Endodermal cell (in vitro differentiated cells): ENCODE measurements at regions not wholly inside any gene's neighbourhood (a gene's known extent, or its start where the extent isn't known, plus 50 kb on each side); places are given as distances from the start of the nearest gene placed in this dataset.

Experiments used
- DNase-seq: peaks from one replicate; pipeline ENCODE4 v3.0.0-alpha.2; 2017
- H3K27ac ChIP-seq: 2 replicates; pipeline ENCODE4 v1.5.1; 2013; ENCODE audit warnings: mild to moderate bottlenecking, low read depth, low read length, moderate library complexity
- H3K27me3 ChIP-seq: 2 replicates; pipeline ENCODE4 v1.6.1; 2013; ENCODE audit warnings: mild to moderate bottlenecking, low read length, moderate library complexity; ENCODE audit not compliant: insufficient read depth, control insufficient read depth, poor library complexity, severe bottlenecking
- H3K36me3 ChIP-seq: 2 replicates; pipeline ENCODE4 v1.7.0; 2013; ENCODE audit warnings: mild to moderate bottlenecking, low read length, moderate library complexity; ENCODE audit not compliant: control insufficient read depth, insufficient read depth
- H3K4me1 ChIP-seq: one replicate; pipeline ENCODE4 v1.7.0; 2013; ENCODE audit warnings: low read length; ENCODE audit not compliant: control insufficient read depth, insufficient read depth
- H3K4me3 ChIP-seq: 2 replicates; pipeline ENCODE4 v1.5.1; 2013; ENCODE audit warnings: mild to moderate bottlenecking, low read length, moderate library complexity
- H3K9ac ChIP-seq: 2 replicates; pipeline ENCODE4 v1.6.1; 2013; ENCODE audit warnings: mild to moderate bottlenecking, low read length, moderate library complexity; ENCODE audit not compliant: poor library complexity, severe bottlenecking; ENCODE audit errors: extremely low read depth
- H3K9me3 ChIP-seq: 2 replicates; pipeline ENCODE4 v1.6.1; 2013; ENCODE audit warnings: mild to moderate bottlenecking, low read length, moderate library complexity; ENCODE audit not compliant: control insufficient read depth
- H3K27ac Mint-ChIP-seq: 2 replicates; pipeline ENCODE4 v1.8.0; 2020; ENCODE audit warnings: mixed read lengths
- H3K27me3 Mint-ChIP-seq: 2 replicates; pipeline ENCODE4 v1.8.0; 2021; ENCODE audit warnings: mild to moderate bottlenecking, mixed read lengths; ENCODE audit not compliant: insufficient read depth
- H3K36me3 Mint-ChIP-seq: 2 replicates; pipeline ENCODE4 v1.8.0; 2020; ENCODE audit warnings: low read depth, mixed read lengths
- H3K4me1 Mint-ChIP-seq: 2 replicates; pipeline ENCODE4 v1.8.0; 2020; ENCODE audit warnings: mixed read lengths
- H3K4me3 Mint-ChIP-seq: 2 replicates; pipeline ENCODE4 v1.8.0; 2020; ENCODE audit warnings: mild to moderate bottlenecking, moderate library complexity, mixed read lengths
- H3K9me3 Mint-ChIP-seq: 2 replicates; pipeline ENCODE4 v1.8.0; 2020; ENCODE audit warnings: mild to moderate bottlenecking, mixed read lengths
- CTCF ChIP-seq: fragments of 200-600 bp; sonication (generic); conservative IDR thresholded peaks from 2 replicates; pipeline ENCODE4 v1.5.0; 2021; ENCODE audit warnings: antibody characterized with exemption, mild to moderate bottlenecking
- WGBS, 2 experiments: methylation state at CpG; one replicate each; pipeline versions ENCODE4 v1.1.5 to v1.1.7; 2013; ENCODE audit warnings: missing lambda C conversion rate in 2 of 2, mixed read lengths in 1 of 2; ENCODE audit not compliant: insufficient coverage in 1 of 2, insufficient read length in 1 of 2; 5-methylcytosine and 5-hydroxymethylcytosine counted together

- Histone ChIP-seq H3K27me3 (no peaks in the 10 kb centered on the region), H3K9me3 (no peaks in the 10 kb centered on the region), H3K9ac (no peak overlapping the region), H3K4me1 (no peaks in the 10 kb centered on the region), H3K4me3 (no peak overlapping the region), H3K27ac (no peak overlapping the region), H3K36me3 (no peaks in the 10 kb centered on the region)
- TF ChIP-seq CTCF: no peak
- Mint-ChIP-seq H3K27me3 (peaks cover 10% of the 10 kb centered on the region), H3K4me3 (no peak overlapping the region), H3K9me3 (no peaks in the 10 kb centered on the region), H3K4me1 (no peaks in the 10 kb centered on the region), H3K27ac (no peak overlapping the region), H3K36me3 (no peaks in the 10 kb centered on the region)
- peak; percentile 20 for DNase-seq
- 80 to 83% methylated on average over 4 to 13 of the region's 14 CpGs for WGBS, 2 experiments
Observed at GRCh38 chrX:856566-857290, 226.1 kb downstream of the SHOX start.

GRCh38 chrX:853304-853703 is 222.7 kb downstream of the SHOX start:
- DNase-seq: peak; percentile 7
- no peak overlapping the region for H3K27ac ChIP-seq
- H3K4me1 Mint-ChIP-seq: peaks cover 8% of the 10 kb centered on the region
- no peak for TF ChIP-seq CTCF
- no peak overlapping the region for H3K9ac ChIP-seq
- H3K4me1 ChIP-seq: no peaks in the 10 kb centered on the region
- H3K4me3 ChIP-seq: no peak overlapping the region
- no peak overlapping the region for H3K27ac Mint-ChIP-seq
- peaks cover 10% of the 10 kb centered on the region for H3K27me3 Mint-ChIP-seq
- no peaks in the 10 kb centered on the region for H3K36me3 Mint-ChIP-seq
- no peaks in the 10 kb centered on the region for H3K36me3 ChIP-seq
- no peaks in the 10 kb centered on the region for H3K9me3 Mint-ChIP-seq
- H3K4me3 Mint-ChIP-seq: no peak overlapping the region
- H3K27me3 ChIP-seq: no peaks in the 10 kb centered on the region
- H3K9me3 ChIP-seq: no peaks in the 10 kb centered on the region
- WGBS, 2 experiments: 85 to 88% methylated on average over 4 to 7 of the region's 7 CpGs

GRCh38 chrX:850471-850916 is 219.9 kb downstream of the SHOX start:
- H3K27ac Mint-ChIP-seq: no peak overlapping the region
- Histone ChIP-seq H3K27ac (no peak overlapping the region), H3K9ac (no peak overlapping the region), H3K36me3 (no peaks in the 10 kb centered on the region), H3K4me1 (no peaks in the 10 kb centered on the region), H3K9me3 (no peaks in the 10 kb centered on the region), H3K4me3 (no peak overlapping the region), H3K27me3 (no peaks in the 10 kb centered on the region)
- no peaks in the 10 kb centered on the region for H3K9me3 Mint-ChIP-seq
- no peaks in the 10 kb centered on the region for H3K36me3 Mint-ChIP-seq
- 18 to 25% methylated on average over 2 to 9 of the region's 11 CpGs for whole genome bisulfite sequencing, 2 experiments
- peaks cover 8% of the 10 kb centered on the region for H3K4me1 Mint-ChIP-seq
- TF ChIP-seq CTCF: no peak
- peak; percentile 52 for DNase-seq
- H3K4me3 Mint-ChIP-seq: no peak overlapping the region
- peaks cover 10% of the 10 kb centered on the region for H3K27me3 Mint-ChIP-seq
